ENCODE measurements at regions not wholly inside any gene's neighbourhood (a gene's known extent, or its start where the extent isn't known, plus 50 kb on each side); places are given as distances from the start of the nearest gene placed in this dataset.

DNA sequence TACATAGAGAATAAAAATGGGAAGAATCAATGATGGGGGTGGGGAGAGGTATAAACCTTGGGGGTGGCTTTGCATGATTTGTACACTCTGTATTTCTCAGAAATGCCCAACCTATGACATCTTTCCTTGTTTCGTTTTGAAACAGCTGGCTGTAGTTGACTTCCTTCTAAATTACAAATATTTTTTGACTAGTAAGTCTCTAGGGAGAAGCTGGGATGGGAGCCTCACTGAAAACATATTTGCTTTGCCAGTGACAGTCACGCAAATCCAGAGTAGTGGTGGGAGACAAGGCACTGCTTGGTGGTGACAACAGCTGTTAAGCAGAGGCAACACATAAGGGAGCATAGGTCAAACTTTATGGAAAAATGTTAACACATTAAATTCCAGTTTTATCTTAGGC lies 440.5 kb downstream of the SEMA3D start:
- no peak for TF ChIP-seq POLR2A (IDR thresholded peaks at IDR 0.05)
- TF ChIP-seq, protein P1, sequence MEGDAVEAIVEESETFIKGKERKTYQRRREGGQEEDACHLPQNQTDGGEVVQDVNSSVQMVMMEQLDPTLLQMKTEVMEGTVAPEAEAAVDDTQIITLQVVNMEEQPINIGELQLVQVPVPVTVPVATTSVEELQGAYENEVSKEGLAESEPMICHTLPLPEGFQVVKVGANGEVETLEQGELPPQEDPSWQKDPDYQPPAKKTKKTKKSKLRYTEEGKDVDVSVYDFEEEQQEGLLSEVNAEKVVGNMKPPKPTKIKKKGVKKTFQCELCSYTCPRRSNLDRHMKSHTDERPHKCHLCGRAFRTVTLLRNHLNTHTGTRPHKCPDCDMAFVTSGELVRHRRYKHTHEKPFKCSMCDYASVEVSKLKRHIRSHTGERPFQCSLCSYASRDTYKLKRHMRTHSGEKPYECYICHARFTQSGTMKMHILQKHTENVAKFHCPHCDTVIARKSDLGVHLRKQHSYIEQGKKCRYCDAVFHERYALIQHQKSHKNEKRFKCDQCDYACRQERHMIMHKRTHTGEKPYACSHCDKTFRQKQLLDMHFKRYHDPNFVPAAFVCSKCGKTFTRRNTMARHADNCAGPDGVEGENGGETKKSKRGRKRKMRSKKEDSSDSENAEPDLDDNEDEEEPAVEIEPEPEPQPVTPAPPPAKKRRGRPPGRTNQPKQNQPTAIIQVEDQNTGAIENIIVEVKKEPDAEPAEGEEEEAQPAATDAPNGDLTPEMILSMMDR (IDR thresholded peaks at IDR 0.05): no peak

All from right lobe of liver (tissue), 4 donors.